Breast epithelium (tissue), 4 donors: ENCODE measurements at regions not wholly inside any gene's neighbourhood (a gene's known extent, or its start where the extent isn't known, plus 50 kb on each side); places are given as distances from the start of the nearest gene placed in this dataset.

Experiments used
- DNase-seq, 2 donors: peaks; one replicate each; pipeline ENCODE4 v3.0.0-alpha.2; 2019; ENCODE audit warnings: low spot score in 2 of 2
- H3K27ac ChIP-seq, 2 donors: fragments of 200-600 bp; sonication (generic) in 1 of 2; one replicate each; pipeline ENCODE4 v1.5.1; 2016 to 2019; ENCODE audit warnings: mild to moderate bottlenecking in 1 of 2
- H3K27me3 ChIP-seq, 2 donors: fragments of 200-600 bp; sonication (generic) in 1 of 2; one replicate each; pipeline versions ENCODE4 v1.5.1 to v1.6.0; 2017 to 2019; ENCODE audit warnings: control low read depth in 1 of 2, mild to moderate bottlenecking in 1 of 2
- H3K36me3 ChIP-seq: fragments of 200-600 bp; one replicate; pipeline ENCODE4 v1.5.1; 2019
- H3K4me1 ChIP-seq, 2 donors: fragments of 200-600 bp; sonication (generic); one replicate each; pipeline ENCODE4 v1.5.1; 2016 to 2019; ENCODE audit warnings: control low read depth in 1 of 2
- H3K4me3 ChIP-seq, 3 donors: fragments of 200-600 bp; sonication (generic); 1 replicate in 2 of 3; 2 replicates in 1 of 3; pipeline ENCODE4 v1.5.1; 2016 to 2019; ENCODE audit warnings: mild to moderate bottlenecking in 3 of 3, moderate library complexity in 2 of 3
- H3K9me3 ChIP-seq, 2 donors: fragments of 200-600 bp; sonication (generic) in 1 of 2; one replicate each; pipeline ENCODE4 v1.5.1; 2016 to 2019; ENCODE audit warnings: control low read depth in 1 of 2
- CTCF ChIP-seq, 3 donors: fragments of 450-650 bp; IDR thresholded peaks; one replicate each; pipeline ENCODE4 v1.5.1; 2016 to 2017; ENCODE audit warnings: antibody characterized with exemption in 3 of 3, mild to moderate bottlenecking in 3 of 3, moderate library complexity in 3 of 3
- POLR2A ChIP-seq: fragments of 450-650 bp; IDR thresholded peaks from one replicate; pipeline ENCODE4 v1.6.1; 2016; ENCODE audit warnings: antibody characterized with exemption, mild to moderate bottlenecking, moderate library complexity
- POLR2AphosphoS5 ChIP-seq, 3 donors: sonication (generic); formaldehyde crosslinking; IDR thresholded peaks; one replicate each; pipeline ENCODE4 v1.6.1; 2017; ENCODE audit warnings: antibody characterized with exemption in 3 of 3
- intact Hi-C: fragments of 100-400 bp; cut with DNase I; formaldehyde crosslinking; loops from one replicate; pipeline ENCODE4 v1.15.1; 2023; ENCODE audit warnings: low total_unique reads

- Histone ChIP-seq H3K4me1 (no peaks in the 10 kb centered on the region), H3K9me3 (no peaks in the 10 kb centered on the region), H3K36me3 (no peaks in the 10 kb centered on the region), H3K27ac (no peak overlapping the region), H3K27me3 (peaks cover 0 to 3% of the 10 kb centered on the region in 2 donors), H3K4me3 (no peak overlapping the region)
- no peak for TF ChIP-seq POLR2AphosphoS5 (IDR thresholded peaks at IDR 0.05)
- TF ChIP-seq POLR2A, result no peak
- no peak for TF ChIP-seq CTCF (IDR thresholded peaks at IDR 0.05)
- intact Hi-C loops, result no loop called here
- DNase-seq, result no peak
These were observed 1063.0 kb upstream of the AUTS2 start for GRCh38 chr7:68535266-68535665.

GRCh38 chr7:68537051-68537773 lies 1061.1 kb upstream of the AUTS2 start:
- H3K27ac ChIP-seq, result no peak overlapping the region
- H3K4me3 ChIP-seq, result no peak overlapping the region
- H3K36me3 ChIP-seq, result no peaks in the 10 kb centered on the region
- no peak for TF ChIP-seq CTCF (IDR thresholded peaks at IDR 0.05)
- H3K4me1 ChIP-seq, result no peaks in the 10 kb centered on the region
- H3K9me3 ChIP-seq, result no peaks in the 10 kb centered on the region
- H3K27me3 ChIP-seq, result peaks cover 0 to 3% of the 10 kb centered on the region in 2 donors
- no peak for DNase-seq
- intact Hi-C loops, result no loop called here

GRCh38 chr7:68537774-68538071 lies 1060.6 kb upstream of the AUTS2 start:
- DNase-seq, result no peak
- TF ChIP-seq POLR2A (no peak), POLR2AphosphoS5 (IDR thresholded peaks at IDR 0.05) (no peak), CTCF (IDR thresholded peaks at IDR 0.05) (no peak)
- no peaks in the 10 kb centered on the region for H3K9me3 ChIP-seq
- no peak overlapping the region for H3K27ac ChIP-seq
- H3K27me3 ChIP-seq, result peaks cover 0 to 3% of the 10 kb centered on the region in 2 donors
- no peak overlapping the region for H3K4me3 ChIP-seq
- H3K36me3 ChIP-seq, result no peaks in the 10 kb centered on the region
- intact Hi-C loops, result no loop called here
- no peaks in the 10 kb centered on the region for H3K4me1 ChIP-seq

GRCh38 chr7:68542831-68543230 lies 1055.4 kb upstream of the AUTS2 start:
- no peak for TF ChIP-seq POLR2AphosphoS5 (IDR thresholded peaks at IDR 0.05)
- TF ChIP-seq POLR2A, result no peak
- TF ChIP-seq CTCF (IDR thresholded peaks at IDR 0.05), result no peak
- DNase-seq, result no peak
- H3K4me3 ChIP-seq, result no peak overlapping the region
- no peaks in the 10 kb centered on the region for H3K4me1 ChIP-seq
- no peak overlapping the region for H3K27ac ChIP-seq
- peaks cover 0 to 3% of the 10 kb centered on the region in 2 donors for H3K27me3 ChIP-seq
- intact Hi-C loops, result no loop called here
- H3K9me3 ChIP-seq, result no peaks in the 10 kb centered on the region
- no peaks in the 10 kb centered on the region for H3K36me3 ChIP-seq

GRCh38 chr7:68544851-68545250 lies 1053.4 kb upstream of the AUTS2 start:
- no peak for TF ChIP-seq POLR2AphosphoS5 (IDR thresholded peaks at IDR 0.05)
- no peak for TF ChIP-seq POLR2A
- TF ChIP-seq CTCF (IDR thresholded peaks at IDR 0.05), result no peak
- H3K9me3 ChIP-seq, result no peaks in the 10 kb centered on the region
- no peak for DNase-seq
- no peaks in the 10 kb centered on the region for H3K27me3 ChIP-seq
- intact Hi-C loops, result no loop called here
- no peak overlapping the region for H3K4me3 ChIP-seq
- H3K27ac ChIP-seq, result no peak overlapping the region
- H3K36me3 ChIP-seq, result no peaks in the 10 kb centered on the region
- H3K4me1 ChIP-seq, result no peaks in the 10 kb centered on the region
